H9 (cell line): ENCODE measurements at regions not wholly inside any gene's neighbourhood (a gene's known extent, or its start where the extent isn't known, plus 50 kb on each side); places are given as distances from the start of the nearest gene placed in this dataset.

Source experiments
- DNase-seq: peaks from one replicate; pipeline ENCODE4 v3.0.0-alpha.2; 2017
- H2AFZ ChIP-seq: one replicate; pipeline ENCODE4 v1.6.1; 2013; ENCODE audit warnings: mild to moderate bottlenecking, low read length, control low read depth, moderate library complexity
- H2AK5ac ChIP-seq: 2 replicates; pipeline ENCODE4 v1.6.1; 2013; ENCODE audit warnings: low read length, control low read depth, mixed read lengths; ENCODE audit not compliant: insufficient read length
- H2BK120ac ChIP-seq: one replicate; pipeline ENCODE4 v1.6.1; 2013; ENCODE audit warnings: low read depth, mild to moderate bottlenecking, low read length, control low read depth, inconsistent platforms; ENCODE audit not compliant: poor library complexity, severe bottlenecking
- H2BK12ac ChIP-seq: 2 replicates; pipeline ENCODE4 v1.6.1; 2013; ENCODE audit warnings: low read length, control low read depth, mixed read lengths, low read depth; ENCODE audit not compliant: insufficient read length
- H2BK15ac ChIP-seq: 2 replicates; pipeline ENCODE4 v1.6.1; 2013; ENCODE audit warnings: low read depth, low read length, control low read depth
- H2BK20ac ChIP-seq: one replicate; pipeline ENCODE4 v1.6.1; 2013; ENCODE audit warnings: low read depth, mild to moderate bottlenecking, low read length, control low read depth, inconsistent platforms; ENCODE audit not compliant: poor library complexity, severe bottlenecking
- H2BK5ac ChIP-seq: 2 replicates; pipeline ENCODE4 v1.6.1; 2013; ENCODE audit warnings: low read length, control low read depth, mixed read lengths; ENCODE audit not compliant: insufficient read length
- H3K14ac ChIP-seq: 2 replicates; pipeline ENCODE4 v1.6.1; 2013; ENCODE audit warnings: low read length, control low read depth; ENCODE audit not compliant: insufficient read depth
- H3K18ac ChIP-seq: 2 replicates; pipeline ENCODE4 v1.6.1; 2013; ENCODE audit warnings: low read depth, mild to moderate bottlenecking, mixed read lengths, low read length, control low read depth; ENCODE audit not compliant: insufficient read length
- H3K23ac ChIP-seq: 2 replicates; pipeline ENCODE4 v1.6.1; 2013; ENCODE audit warnings: low read length, control low read depth, mixed read lengths, low read depth; ENCODE audit not compliant: insufficient read length
- H3K23me2 ChIP-seq: 2 replicates; pipeline ENCODE4 v1.6.1; 2013; ENCODE audit warnings: low read depth, mild to moderate bottlenecking, mixed read lengths, low read length, control low read depth; ENCODE audit not compliant: insufficient read length, poor library complexity, severe bottlenecking
- H3K27ac ChIP-seq: 2 replicates; pipeline ENCODE4 v1.5.1; 2013; ENCODE audit warnings: low read length, control low read depth, mixed read lengths, low read depth; ENCODE audit not compliant: insufficient read length
- H3K27me3 ChIP-seq: 2 replicates; pipeline ENCODE4 v1.6.1; 2013; ENCODE audit warnings: low read length, control low read depth, inconsistent platforms; ENCODE audit not compliant: insufficient read depth
- H3K4ac ChIP-seq: 2 replicates; pipeline ENCODE4 v1.6.1; 2013; ENCODE audit warnings: low read depth, mild to moderate bottlenecking, control low read depth, inconsistent platforms, low read length, moderate library complexity
- H3K4me1 ChIP-seq: 2 replicates; pipeline ENCODE4 v1.6.1; 2013; ENCODE audit warnings: low read length, control low read depth, inconsistent platforms; ENCODE audit not compliant: insufficient read depth
- H3K4me2 ChIP-seq: 2 replicates; pipeline ENCODE4 v1.6.1; 2013; ENCODE audit warnings: low read length, control low read depth, mixed read lengths; ENCODE audit not compliant: insufficient read length, insufficient read depth
- H3K56ac ChIP-seq: 2 replicates; pipeline ENCODE4 v1.6.1; 2013; ENCODE audit warnings: low read depth, mild to moderate bottlenecking, mixed read lengths, low read length, control low read depth; ENCODE audit not compliant: insufficient read length
- H3K79me1 ChIP-seq: 2 replicates; pipeline ENCODE4 v1.6.1; 2013; ENCODE audit warnings: low read depth, mild to moderate bottlenecking, moderate library complexity, low read length, control low read depth, inconsistent platforms; ENCODE audit not compliant: insufficient read depth, poor library complexity, severe bottlenecking
- H3K79me2 ChIP-seq: 2 replicates; pipeline ENCODE4 v1.6.1; 2013; ENCODE audit warnings: low read length, control low read depth, inconsistent platforms; ENCODE audit not compliant: insufficient read depth
- H3K9ac ChIP-seq: 2 replicates; pipeline ENCODE4 v1.6.1; 2013; ENCODE audit warnings: low read length, control low read depth, mixed read lengths; ENCODE audit not compliant: insufficient read length; ENCODE audit errors: extremely low read depth
- H3K9me3 ChIP-seq: one replicate; pipeline ENCODE4 v1.6.1; 2013; ENCODE audit warnings: low read depth, low read length, inconsistent platforms; ENCODE audit not compliant: control insufficient read depth
- H3T11ph ChIP-seq: one replicate; pipeline ENCODE4 v1.6.1; 2013; ENCODE audit warnings: mild to moderate bottlenecking, low read length, control low read depth, inconsistent platforms
- H4K20me1 ChIP-seq: one replicate; pipeline ENCODE4 v1.6.1; 2013; ENCODE audit not compliant: control insufficient read depth, insufficient read length, insufficient read depth
- H4K5ac ChIP-seq: 2 replicates; pipeline ENCODE4 v1.6.1; 2013; ENCODE audit warnings: low read depth, mild to moderate bottlenecking, mixed read lengths, low read length, control low read depth; ENCODE audit not compliant: insufficient read length
- H4K8ac ChIP-seq: replicated peaks from 2 replicates; pipeline ENCODE4 v1.6.1; 2013; ENCODE audit warnings: low read length, control low read depth, mixed read lengths, low read depth; ENCODE audit not compliant: insufficient read length
- H4K91ac ChIP-seq: 2 replicates; pipeline ENCODE4 v1.6.1; 2013; ENCODE audit warnings: low read depth, mild to moderate bottlenecking, moderate library complexity, mixed read lengths, low read length, control low read depth; ENCODE audit not compliant: insufficient read length
- H3K27ac Mint-ChIP-seq, 3 experiments: 2 replicates in 2 of 3; 3 replicates in 1 of 3; pipeline ENCODE4 v1.8.0; 2020 to 2021; ENCODE audit warnings: mixed read lengths in 3 of 3, mild to moderate bottlenecking in 1 of 3, moderate library complexity in 1 of 3
- H3K27me3 Mint-ChIP-seq: 2 replicates; pipeline ENCODE4 v1.8.0; 2021; ENCODE audit warnings: low read depth, mild to moderate bottlenecking, moderate library complexity, mixed read lengths
- H3K36me3 Mint-ChIP-seq, 3 experiments: 2 replicates in 2 of 3; 3 replicates in 1 of 3; pipeline ENCODE4 v1.8.0; 2020 to 2021; ENCODE audit warnings: low read depth in 3 of 3, mixed read lengths in 3 of 3; ENCODE audit not compliant: insufficient read depth in 1 of 3
- H3K4me1 Mint-ChIP-seq, 2 experiments: 2 replicates each; pipeline ENCODE4 v1.8.0; 2020; ENCODE audit warnings: mixed read lengths in 2 of 2
- H3K4me3 Mint-ChIP-seq, 2 experiments: 2 replicates in 1 of 2; 3 replicates in 1 of 2; pipeline ENCODE4 v1.8.0; 2020 to 2021; ENCODE audit warnings: mild to moderate bottlenecking in 2 of 2, mixed read lengths in 2 of 2, moderate library complexity in 1 of 2
- H3K9me3 Mint-ChIP-seq, 2 experiments: 2 replicates in 1 of 2; 3 replicates in 1 of 2; pipeline ENCODE4 v1.8.0; 2020; ENCODE audit warnings: mild to moderate bottlenecking in 2 of 2, mixed read lengths in 2 of 2, moderate library complexity in 1 of 2
- WGBS: extraction: QIAGEN DNeasy Blood & Tissue Kit; methylation state at CpG from one replicate; pipeline ENCODE4 v1.1.7; 2013; ENCODE audit warnings: missing lambda C conversion rate, low lambda C conversion rate, mixed read lengths; ENCODE audit not compliant: insufficient read length; ENCODE audit errors: extremely low coverage; 5-methylcytosine and 5-hydroxymethylcytosine counted together
- TF ChIP-seq, protein P1 (sequence below): fragments of 200-600 bp; sonication (generic); conservative IDR thresholded peaks from 3 replicates; pipeline ENCODE4 v1.8.0; 2021; ENCODE audit warnings: antibody characterized with exemption, mild to moderate bottlenecking

DNA sequence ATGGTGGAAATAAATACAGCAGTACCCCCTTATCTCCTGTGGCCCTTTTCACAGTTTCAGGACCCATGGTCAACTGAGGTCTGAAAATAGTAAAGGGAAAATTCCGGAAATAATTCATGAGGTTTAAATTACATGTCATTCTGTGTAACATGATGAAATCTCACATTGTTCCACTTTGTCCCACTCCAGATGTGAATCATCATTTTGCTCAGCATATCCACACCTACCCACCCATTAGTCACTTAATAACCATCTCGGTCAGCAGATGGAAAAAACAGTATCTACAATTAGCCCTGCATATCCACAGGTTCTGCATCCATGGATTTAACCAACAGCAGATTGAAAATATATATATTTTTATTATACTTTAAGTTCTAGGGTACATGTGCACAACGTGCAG lies 86.9 kb upstream of the GORAB start:
- no peak overlapping the region for H2BK120ac ChIP-seq
- DNase-seq = no peak
- H3K9me3 ChIP-seq = no peaks in the 10 kb centered on the region
- H4K91ac ChIP-seq = no peak overlapping the region
- Mint-ChIP-seq H3K9me3 (no peaks in the 10 kb centered on the region), H3K4me3 (no peak overlapping the region), H3K27me3 (no peaks in the 10 kb centered on the region), H3K36me3 (no peaks in the 10 kb centered on the region), H3K27ac (no peak overlapping the region), H3K4me1 (peaks cover 2 to 5% of the 10 kb centered on the region in 2 experiments; a peak in 2 of 4 replicates)
- no peaks in the 10 kb centered on the region for H3K79me2 ChIP-seq
- H3K9ac ChIP-seq = no peak overlapping the region
- no peak overlapping the region for H2BK15ac ChIP-seq
- no peak overlapping the region for H3K4me2 ChIP-seq
- no peak overlapping the region for H3K27ac ChIP-seq
- H3K27me3 ChIP-seq = no peaks in the 10 kb centered on the region
- H2AFZ ChIP-seq = no peak overlapping the region
- no peak overlapping the region for H3K56ac ChIP-seq
- no peak overlapping the region for H3T11ph ChIP-seq
- no peak overlapping the region for H4K5ac ChIP-seq
- TF ChIP-seq, protein P1, sequence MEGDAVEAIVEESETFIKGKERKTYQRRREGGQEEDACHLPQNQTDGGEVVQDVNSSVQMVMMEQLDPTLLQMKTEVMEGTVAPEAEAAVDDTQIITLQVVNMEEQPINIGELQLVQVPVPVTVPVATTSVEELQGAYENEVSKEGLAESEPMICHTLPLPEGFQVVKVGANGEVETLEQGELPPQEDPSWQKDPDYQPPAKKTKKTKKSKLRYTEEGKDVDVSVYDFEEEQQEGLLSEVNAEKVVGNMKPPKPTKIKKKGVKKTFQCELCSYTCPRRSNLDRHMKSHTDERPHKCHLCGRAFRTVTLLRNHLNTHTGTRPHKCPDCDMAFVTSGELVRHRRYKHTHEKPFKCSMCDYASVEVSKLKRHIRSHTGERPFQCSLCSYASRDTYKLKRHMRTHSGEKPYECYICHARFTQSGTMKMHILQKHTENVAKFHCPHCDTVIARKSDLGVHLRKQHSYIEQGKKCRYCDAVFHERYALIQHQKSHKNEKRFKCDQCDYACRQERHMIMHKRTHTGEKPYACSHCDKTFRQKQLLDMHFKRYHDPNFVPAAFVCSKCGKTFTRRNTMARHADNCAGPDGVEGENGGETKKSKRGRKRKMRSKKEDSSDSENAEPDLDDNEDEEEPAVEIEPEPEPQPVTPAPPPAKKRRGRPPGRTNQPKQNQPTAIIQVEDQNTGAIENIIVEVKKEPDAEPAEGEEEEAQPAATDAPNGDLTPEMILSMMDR = no peak
- no peak overlapping the region for H3K18ac ChIP-seq
- no peak overlapping the region for H4K8ac ChIP-seq
- no peak overlapping the region for H2BK20ac ChIP-seq
- H2BK5ac ChIP-seq = no peak overlapping the region
- WGBS = no CpG with 5 or more reads among the region's 3 CpGs
- no peak overlapping the region for H3K14ac ChIP-seq
- H3K23me2 ChIP-seq = no peaks in the 10 kb centered on the region
- H3K4me1 ChIP-seq = no peaks in the 10 kb centered on the region
- H3K23ac ChIP-seq = no peak overlapping the region
- H4K20me1 ChIP-seq = no peaks in the 10 kb centered on the region
- H2AK5ac ChIP-seq = no peak overlapping the region
- no peaks in the 10 kb centered on the region for H3K79me1 ChIP-seq
- H3K4ac ChIP-seq = no peak overlapping the region
- no peak overlapping the region for H2BK12ac ChIP-seq
